HG03439 (cell line): ENCODE measurements at regions not wholly inside any gene's neighbourhood (a gene's known extent, or its start where the extent isn't known, plus 50 kb on each side); places are given as distances from the start of the nearest gene placed in this dataset.

ENCODE experiments used
- ATAC-seq: cut with Tn5 transposase; IDR thresholded peaks from one replicate; pipeline ENCODE4 v1.9.1; 2021; ENCODE audit warnings: mild to moderate bottlenecking, moderate library complexity; ENCODE audit not compliant: unreplicated experiment

- ATAC-seq = no peak
These were observed 194.9 kb upstream of the RMST start for GRCh38 chr12:97267594-97268202.

- ATAC-seq = no peak
These were observed 190.1 kb upstream of the RMST start for GRCh38 chr12:97272471-97272870.

GRCh38 chr12:97274386-97274785, 188.2 kb upstream of the RMST start:
- ATAC-seq = no peak

GRCh38 chr12:97275256-97275655, 187.3 kb upstream of the RMST start:
- no peak for ATAC-seq

GRCh38 chr12:97275728-97276590, 186.6 kb upstream of the RMST start:
- no peak for ATAC-seq

- ATAC-seq = no peak
These were observed 185.8 kb upstream of the RMST start for GRCh38 chr12:97276661-97277429.

GRCh38 chr12:97283297-97283696, 179.3 kb upstream of the RMST start:
- ATAC-seq = no peak

- ATAC-seq = no peak
These were observed 174.1 kb upstream of the RMST start for GRCh38 chr12:97288531-97288930.

- ATAC-seq = no peak
These were observed 170.0 kb upstream of the RMST start for GRCh38 chr12:97292588-97292987.

GRCh38 chr12:97293541-97293940, 169.1 kb upstream of the RMST start:
- no peak for ATAC-seq

- no peak for ATAC-seq
These were observed 162.8 kb upstream of the RMST start for GRCh38 chr12:97299847-97300246.

GRCh38 chr12:97300431-97300830, 162.2 kb upstream of the RMST start:
- no peak for ATAC-seq

- no peak for ATAC-seq
These were observed 161.7 kb upstream of the RMST start for GRCh38 chr12:97300891-97301290.

- no peak for ATAC-seq
These were observed 161.0 kb upstream of the RMST start for GRCh38 chr12:97301576-97301975.

GRCh38 chr12:97305651-97306050, 157.0 kb upstream of the RMST start:
- ATAC-seq = no peak

GRCh38 chr12:97306147-97306546, 156.5 kb upstream of the RMST start:
- peak; percentile 97 for ATAC-seq

GRCh38 chr12:97308576-97309198, 153.9 kb upstream of the RMST start:
- ATAC-seq = no peak

- no peak for ATAC-seq
These were observed 152.7 kb upstream of the RMST start for GRCh38 chr12:97309921-97310320.

- no peak for ATAC-seq
These were observed 150.0 kb upstream of the RMST start for GRCh38 chr12:97312570-97313135.

- ATAC-seq = no peak
These were observed 149.0 kb upstream of the RMST start for GRCh38 chr12:97313471-97314190.
